ENCODE measurements at regions not wholly inside any gene's neighbourhood (a gene's known extent, or its start where the extent isn't known, plus 50 kb on each side); places are given as distances from the start of the nearest gene placed in this dataset.
A peak's percentile ranks its signal among the peaks of the same experiment; 100 is the strongest.

DNA sequence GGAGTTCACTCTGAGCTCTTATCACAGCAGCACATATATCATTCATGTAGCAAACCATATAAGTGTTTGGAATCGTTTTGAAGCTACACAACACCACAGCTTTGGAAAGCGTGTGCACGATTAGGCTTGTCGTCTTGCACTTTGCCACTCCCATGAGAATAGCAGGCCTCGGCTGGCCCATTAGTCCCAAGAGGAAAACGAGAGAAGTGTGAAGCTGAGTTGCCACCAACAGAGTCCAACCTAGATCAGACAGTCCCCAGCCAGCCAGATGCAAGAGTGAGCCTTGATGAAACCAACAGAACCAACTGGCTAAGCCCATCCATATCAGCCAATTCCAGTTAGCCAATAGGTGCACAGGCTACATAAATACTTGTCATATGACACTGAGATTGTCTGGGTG lies 238.4 kb downstream of the C1orf94 start:
- DNase-seq, result no peak

DNA sequence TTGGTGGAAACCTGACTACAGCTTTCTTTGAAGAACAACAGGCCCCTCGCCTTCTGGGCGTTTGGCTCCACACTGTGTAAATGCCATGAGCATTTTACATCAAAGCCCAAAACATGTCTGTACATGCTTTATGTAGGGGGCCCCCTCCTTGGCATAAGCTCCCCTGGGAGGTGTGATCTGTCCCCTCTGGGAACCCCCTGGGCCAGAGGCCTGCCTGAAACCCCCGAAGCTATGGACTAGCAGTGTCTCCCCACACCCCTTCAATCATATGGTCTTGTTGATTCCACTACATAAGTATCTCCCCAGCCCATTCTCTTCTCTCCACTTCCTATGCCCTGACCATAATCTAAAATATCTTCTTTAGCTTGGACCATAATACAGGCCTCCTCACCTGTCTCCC lies 241.5 kb downstream of the C1orf94 start:
- no peak for DNase-seq

DNA sequence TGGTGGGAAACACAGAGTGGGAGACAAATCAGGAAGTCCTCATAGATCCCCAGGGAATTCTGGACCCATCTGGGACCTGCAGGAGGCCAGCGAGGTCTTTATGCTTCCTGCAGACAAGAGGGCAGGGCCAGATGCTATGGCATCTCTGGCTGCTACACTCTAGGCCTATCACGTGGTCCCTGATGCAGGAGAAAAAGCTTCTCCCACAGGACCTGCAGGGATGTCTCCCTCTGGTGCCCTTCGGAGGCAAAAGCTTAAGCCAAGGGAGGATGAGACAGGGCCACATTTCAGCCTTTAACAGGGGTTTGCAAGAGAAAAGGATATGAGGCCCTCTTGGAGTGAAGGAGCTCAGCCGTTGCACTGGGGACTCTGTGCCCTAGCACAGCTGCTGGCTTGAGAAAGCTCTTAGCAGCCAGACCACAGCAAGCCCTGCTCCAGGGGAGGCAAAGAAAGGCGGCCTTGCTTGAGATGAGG lies 243.0 kb downstream of the C1orf94 start:
- no peak for DNase-seq

DNA sequence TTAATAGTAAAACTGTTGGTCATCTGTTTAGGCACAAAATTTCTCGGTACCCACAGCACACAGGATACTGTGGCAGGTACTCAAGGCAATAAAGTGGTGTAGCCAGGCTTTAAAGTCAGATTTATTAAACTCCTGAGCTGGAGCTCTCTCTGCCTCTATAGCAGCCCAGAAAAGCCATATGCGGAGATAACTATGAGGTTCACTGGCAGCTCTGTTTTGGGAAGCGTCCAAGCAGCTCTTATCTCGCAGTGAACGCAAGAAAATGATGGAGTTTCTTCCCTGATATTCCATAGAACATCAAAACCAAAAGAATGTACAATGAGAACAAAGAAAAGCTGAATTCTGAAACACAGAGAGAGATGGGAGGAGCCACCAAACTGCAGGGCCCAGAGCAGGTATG lies 248.3 kb downstream of the C1orf94 start:
- no peak for DNase-seq

DNA sequence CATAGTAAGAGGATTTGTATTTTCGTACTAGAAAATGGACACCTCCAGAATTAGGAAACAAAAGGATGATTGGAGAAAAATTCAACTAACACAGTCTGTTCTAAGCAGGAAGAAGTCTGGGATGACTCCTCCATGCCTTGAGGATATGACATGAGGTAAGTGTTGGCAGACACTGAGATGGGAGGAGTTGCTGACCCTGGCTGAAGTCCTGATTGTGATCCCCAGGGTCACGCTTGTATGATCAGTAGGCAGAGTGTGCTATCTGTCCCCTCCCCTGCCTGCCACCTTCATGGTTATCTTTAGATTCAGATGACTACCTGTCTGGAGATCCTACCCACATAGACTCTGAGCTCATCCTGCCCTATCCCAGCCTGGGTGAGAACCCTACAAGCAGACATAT lies 249.1 kb downstream of the C1orf94 start:
- DNase-seq, result no peak

DNA sequence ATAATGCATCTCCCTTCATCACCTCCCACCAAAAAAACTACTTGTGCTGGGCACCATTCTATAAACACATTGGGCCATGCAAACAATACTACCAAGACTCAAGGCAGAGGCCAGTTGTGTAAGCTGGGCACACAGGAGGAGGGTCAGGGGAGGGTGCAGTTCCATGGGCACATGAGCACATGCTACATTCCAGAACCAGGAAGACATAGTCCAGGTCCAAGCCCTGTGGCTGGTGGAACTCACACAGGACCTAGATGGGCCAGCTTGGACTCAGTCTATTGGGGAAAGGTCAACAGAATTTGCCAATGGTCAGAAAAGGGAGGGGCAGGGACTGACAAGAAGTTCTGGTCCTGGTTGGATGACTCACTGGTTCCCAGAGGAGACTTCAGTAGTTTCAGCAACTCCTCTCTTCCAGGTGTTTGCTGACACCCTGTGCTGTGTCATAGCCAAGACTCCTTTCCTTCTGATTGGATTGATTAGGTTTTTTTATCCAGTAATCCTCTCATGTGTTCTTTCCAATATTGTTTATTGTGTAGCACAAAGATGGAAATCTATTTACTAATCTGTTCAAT lies 249.7 kb downstream of the C1orf94 start:
- no peak for DNase-seq

DNA sequence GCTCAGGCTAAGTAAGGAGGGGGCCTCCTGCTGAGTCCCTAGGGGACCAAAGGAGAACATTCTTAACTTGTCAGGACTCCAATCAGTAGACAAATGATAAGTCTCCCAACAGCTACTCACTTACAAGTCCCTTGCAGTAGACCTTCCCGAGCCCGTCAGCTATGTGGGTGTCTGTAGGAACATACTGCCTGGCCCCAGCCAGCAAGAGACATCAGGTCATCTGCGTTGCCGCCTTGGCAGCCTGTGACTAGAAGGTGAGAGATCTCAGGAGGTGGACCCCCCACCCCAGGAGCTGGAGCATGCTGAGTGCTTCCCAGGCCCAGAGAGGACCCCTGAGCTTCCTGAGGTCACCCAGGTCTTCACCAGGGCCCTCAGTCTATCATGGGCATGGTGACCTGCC lies 250.5 kb downstream of the C1orf94 start:
- DNase-seq, result no peak

DNA sequence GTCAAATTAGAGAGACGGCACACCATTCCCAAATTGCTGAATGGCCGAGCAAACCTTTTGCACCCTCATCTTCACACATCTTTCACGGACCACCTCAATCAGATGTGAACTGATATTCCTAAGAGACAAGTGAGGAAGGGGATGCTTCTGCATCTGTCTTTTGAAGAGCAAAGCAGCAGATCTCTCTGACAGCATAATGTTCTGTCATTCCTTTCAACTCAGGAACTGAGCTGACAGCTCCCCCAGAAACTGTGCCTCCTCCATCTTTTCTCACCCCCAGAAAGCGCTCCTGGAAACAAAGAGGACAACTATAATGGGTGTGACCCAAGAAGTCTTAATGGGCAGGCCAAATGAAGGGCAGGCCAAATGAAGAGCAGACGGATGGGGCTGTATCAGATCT lies 256.4 kb downstream of the C1orf94 start:
- no peak for DNase-seq

DNA sequence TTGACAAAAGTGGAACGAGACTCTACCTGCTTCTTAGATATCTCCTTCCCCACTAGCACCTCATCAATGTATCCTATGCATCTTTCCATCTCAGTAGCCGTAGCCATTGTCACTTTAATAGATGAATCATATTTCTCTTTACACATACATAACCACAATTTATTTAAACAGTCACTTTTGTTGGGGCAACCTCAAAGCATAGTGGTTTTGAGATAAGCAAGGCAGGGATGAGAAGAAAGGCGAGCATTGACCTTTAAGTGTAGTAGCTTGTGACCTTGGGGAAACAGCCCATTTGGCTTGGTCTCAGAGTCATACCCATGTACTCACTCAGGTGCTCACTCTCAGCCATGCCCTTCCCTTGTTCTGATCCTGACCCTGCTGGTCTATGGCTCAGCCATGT lies 260.1 kb downstream of the C1orf94 start:
- no peak for DNase-seq

DNA sequence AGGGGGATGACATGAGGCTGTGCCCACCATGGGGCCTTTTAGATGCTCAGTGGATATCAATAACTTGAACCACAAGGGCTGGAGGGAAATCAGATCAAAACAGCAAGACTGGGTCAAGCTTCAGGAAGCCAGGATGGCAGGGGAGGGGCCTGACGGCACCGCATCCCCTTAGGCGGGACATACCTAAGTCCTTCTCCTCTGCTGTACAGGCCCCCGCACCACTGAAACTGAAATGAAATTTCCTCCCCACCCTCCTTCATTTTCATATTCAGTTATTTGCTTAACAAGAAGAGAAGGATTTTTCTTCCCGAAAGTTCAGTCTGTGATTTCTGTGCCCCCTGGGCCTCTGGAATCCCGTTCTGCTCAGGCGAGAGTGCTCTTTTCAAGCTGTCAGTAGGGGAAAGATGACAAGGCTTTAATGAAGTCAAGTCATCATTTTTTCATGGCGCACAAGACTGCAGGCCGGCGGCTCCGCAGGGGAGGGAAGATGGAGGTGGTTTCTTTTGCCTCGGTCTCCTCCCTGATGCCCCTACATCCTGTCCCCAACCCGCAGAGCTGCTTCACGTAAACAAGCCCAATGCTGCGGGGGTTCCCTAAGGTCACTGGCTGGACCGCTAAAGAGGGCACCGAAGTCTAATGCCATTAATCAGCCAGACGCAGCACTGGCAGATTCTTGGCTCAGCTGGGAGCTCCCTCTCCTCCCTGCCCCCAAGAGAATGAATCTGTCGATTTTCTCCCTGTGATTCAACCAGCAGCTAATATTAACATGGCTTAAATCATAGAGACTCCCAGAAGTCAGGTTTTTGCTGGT lies 264.8 kb downstream of the C1orf94 start:
- no peak for DNase-seq

DNA sequence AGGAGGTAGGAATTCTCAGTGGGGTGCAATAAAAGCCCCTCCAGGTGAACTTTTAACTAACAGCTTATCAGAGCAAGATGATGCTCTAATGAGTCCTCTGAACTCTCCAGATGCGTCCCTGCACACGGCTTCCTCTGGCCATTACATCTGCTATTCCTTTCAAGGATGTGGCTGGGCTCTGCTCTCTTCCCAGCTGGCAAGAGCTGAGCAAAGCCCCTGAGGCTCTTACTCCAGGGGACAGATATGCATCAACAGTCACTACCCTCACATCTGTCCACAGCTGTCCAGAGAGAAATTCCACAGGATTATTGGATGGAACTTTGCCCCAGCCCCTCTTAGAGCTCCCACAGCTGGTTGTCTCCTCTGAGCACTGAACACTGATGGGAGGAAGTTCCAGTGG lies 267.8 kb downstream of the C1orf94 start:
- no peak for DNase-seq

DNA sequence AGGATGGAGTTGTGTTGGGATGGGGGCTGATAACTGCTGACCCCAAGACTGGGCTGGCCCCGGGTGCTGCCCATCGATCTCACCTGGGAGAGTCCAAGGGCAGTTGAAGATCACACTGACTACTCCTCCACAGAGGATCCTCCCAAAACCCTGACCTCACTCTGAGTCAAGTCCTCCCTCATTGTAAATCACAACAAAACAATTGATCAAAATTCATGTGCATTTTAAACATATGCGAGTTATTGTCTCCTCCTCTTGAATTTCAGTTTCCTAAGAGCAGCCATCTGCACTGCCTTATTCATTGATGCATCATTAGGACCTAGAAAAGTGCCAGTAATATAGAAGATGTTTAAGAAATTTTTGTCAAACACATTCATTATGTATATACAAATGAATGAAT lies 273.6 kb downstream of the C1orf94 start:
- DNase-seq, result no peak

DNA sequence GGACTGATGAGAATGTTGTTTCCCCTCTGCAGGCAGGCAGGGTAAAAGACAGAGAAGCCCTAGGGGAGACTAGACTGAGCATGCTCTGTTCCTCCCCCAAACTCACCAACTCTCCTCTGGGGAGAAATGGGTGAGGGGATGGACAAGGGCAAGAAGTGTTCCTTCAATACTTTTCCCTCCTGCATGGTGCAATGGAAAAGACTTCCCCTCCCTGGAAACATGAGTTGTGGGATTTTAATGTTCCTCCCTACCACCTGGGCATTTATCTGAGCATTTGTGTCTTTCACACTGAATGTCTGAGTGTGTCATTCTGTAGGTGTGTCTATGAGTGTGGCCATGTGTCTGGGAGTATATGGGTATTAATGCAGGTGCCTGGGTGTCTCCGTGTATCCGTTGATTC lies 275.7 kb downstream of the C1orf94 start:
- no peak for DNase-seq

DNA sequence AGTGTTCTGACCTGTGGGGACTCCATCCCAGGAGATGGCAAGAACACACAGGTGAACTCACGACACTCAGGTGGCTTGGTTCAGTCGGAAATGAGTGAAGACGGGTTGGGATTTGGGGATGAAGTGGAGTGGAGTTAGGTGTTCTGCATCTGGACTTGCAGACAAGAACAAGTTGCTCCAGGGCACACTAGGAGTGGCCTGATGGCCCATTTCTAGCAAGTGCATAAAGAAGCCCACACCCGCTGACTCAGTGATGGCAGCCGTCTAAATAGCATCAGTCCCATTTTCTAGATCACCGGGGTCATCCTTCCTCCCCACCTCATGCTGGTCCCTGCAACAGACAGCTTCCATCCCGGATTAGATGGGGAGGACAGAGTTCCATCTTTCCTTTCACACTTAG lies 278.4 kb downstream of the C1orf94 start:
- DNase-seq, result no peak

DNA sequence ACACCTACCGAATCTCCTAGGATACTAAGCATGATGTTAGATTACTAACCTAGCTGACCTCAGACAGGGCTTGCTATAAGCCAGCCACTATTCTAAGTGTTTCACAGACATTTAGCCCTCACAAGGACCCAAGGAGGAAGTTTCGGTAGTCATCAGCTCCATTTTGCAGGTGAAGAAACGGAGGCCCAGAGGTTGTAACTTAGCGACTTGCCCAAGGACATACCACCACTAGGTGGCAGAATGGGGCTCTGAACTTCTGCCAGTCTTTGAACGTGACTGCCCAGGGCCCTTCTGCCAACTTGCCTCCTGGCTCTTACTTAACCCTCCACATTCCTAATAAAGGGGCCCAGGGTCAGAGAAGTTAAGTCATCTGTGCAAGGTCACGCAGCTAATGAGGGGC lies 283.5 kb downstream of the C1orf94 start:
- peak; percentile 33 for DNase-seq

DNA sequence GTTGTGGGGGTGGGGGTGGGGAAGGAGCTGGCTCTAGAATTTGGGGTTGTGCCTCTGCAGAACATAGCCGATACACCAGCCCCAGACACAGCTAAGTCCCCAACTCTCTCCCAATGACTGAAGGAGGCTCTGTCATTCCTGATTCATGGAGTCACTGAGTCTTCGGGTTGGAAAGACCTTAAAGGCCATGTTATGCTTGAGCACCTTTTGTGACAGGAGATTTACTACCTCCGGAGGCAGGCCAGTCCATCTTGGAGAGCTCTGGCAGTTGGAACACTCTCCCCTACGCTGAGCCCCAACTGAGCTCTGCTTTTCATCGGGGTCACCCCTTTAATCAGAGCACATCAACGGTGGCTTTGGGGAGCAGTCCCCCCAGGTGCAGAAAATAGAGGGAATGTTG lies 284.4 kb upstream of the GJB5 start:
- no peak for DNase-seq

DNA sequence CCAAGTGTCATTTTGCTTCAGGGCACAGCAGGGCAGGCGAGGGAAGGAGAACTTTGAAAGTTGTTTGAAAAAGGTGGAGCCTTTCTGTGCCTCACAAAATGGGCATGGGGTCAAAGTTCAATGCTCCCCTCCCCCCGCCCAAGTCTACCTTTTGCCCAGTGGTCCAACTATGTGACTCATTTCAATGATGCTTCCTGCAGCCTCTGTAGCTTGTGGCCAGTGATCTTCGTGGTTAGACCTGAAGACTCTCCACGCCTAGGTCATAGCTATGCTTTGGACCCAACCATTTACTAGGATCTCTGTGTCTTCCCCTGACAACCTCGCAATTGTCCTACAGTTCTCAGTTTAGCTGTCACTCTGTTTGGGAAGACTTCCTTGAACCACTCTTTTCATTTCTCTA lies 280.3 kb upstream of the GJB5 start:
- DNase-seq, result no peak

DNA sequence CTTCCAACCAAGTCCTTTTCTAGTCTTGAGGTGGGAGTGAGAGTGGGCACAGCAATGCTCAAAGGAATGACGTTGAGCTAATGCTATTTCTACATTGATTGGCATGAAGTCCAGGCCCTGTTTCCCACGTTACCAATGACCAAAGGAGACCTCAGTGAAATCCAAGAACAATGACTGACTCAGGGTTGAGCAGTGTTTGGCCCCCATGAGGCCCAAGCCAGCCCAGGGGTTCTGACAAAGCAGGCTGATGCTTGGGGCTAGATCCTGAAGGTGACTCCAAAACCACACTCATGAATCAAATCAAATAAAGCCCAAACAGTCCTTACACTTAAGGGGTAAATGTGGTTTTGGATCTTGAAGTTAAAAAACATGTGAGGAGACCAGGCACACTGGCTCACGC lies 278.5 kb upstream of the GJB5 start:
- no peak for DNase-seq

DNA sequence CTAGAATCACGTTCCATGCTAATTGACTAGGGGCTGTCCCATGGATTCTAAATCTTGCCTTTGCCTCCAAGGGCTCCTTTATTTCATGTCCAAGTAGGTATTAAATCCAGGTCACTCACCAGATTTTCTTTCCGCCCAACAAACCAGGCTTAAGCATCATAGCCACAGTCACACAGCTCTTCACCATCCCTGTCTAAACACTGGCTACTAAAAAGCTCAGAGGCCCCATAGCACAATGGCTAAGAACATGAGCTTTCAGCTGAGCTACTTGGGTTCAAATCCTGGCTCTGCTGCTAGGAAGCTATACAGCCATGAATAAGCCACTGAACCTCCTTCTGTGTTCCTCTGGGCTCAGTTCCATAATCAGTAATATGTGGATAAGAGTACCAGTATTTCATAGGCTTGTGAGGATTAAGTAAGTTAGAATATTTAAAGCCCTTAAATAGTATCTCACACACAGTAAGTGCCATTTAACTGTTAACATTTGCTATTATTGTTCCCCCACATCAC lies 277.2 kb upstream of the GJB5 start:
- no peak for DNase-seq

DNA sequence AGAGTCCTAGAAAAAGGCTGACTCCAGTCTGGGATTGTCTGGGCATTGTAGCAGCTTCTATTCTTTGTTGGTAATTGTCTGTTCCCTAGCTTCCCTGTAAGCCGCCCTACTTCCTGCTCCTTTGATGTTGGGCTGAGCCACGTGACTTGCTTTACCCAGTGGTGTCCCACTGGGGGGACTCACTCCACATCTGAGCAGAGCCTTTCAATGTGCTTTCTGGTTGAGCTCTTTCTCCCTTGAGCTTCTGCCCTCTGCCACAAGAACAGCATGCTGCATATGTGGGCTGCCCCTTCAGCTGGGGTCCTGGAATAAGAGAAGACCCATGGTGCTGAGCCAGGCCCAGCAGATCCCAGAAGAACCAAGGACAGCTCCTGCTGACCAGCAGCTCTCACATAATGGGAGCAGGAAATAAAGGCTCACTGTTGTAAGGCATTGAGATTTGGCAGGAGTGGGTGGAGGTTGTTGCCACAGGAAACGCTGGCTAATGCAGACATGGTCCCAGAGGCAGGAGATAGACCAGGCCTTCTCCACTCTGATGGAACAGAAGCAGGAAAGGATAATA lies 276.3 kb upstream of the GJB5 start:
- DNase-seq, result no peak

DNA sequence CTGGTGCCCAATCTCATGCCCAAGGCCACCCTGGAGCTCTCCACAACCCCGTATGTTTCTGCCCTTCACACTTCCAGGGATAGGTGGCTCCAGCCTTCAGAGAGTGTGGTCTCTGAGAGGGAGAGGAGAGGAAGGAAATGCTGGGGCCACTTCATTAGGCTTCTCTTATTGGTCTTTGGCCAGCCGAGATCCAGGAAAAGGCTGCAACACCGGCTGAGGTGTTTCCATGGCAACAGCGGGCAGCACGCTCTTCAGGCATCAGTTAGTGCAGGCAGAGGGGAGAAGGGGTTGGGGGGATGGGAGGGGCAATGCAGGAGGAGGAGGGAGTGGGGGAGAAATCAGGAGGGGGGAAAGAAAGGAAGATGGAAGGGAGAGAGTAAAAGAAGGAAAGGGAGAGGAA lies 275.1 kb upstream of the GJB5 start:
- DNase-seq, result no peak

DNA sequence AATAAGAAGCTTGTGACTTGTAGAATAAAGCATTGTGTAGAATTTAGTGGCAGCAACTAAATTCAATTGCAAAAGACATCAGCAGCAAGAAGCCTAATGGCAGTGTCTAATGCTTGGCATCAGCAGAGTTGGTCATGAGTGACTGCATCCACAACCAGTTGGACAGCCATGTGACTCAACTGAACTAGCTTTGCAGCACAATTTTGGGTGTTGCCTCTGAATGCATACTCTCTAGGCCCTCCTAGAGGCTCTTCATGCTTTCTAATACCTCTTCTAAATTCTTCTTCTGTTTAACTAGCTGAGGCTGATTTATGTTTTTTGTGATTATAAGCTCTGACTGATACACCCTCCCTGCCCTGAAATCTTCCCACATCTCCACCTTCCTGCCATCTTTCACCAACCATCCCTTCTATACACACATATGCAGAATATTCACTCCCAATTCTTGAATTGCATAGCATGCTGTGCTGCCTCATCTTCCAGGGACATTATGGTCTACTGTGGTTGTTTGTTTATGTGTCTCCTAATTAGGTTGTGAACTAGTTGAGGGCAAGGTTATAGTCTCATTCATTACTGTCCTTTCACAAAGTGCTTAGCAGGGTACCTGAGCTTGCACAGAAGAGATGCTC lies 266.7 kb upstream of the GJB5 start:
- DNase-seq, result no peak

DNA sequence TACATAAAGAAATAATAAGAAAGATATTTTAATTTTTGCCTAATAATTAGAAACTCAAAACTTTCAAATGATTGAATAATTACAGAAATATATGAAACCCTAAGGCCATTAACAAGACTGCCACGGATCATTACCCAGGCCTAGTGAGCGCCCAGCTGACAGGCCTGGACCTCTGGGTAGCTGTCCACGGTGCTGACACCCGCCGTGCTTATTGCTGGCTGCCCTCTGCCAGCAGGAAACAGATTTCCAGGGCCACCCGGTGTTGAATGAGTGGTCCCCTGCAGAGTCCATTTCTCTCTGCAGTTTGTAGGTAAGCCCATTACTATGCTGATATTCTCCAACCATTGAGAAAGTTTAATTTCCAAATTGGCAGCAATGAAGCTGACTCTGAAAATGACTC lies 254.4 kb upstream of the GJB5 start:
- DNase-seq, result no peak

DNA sequence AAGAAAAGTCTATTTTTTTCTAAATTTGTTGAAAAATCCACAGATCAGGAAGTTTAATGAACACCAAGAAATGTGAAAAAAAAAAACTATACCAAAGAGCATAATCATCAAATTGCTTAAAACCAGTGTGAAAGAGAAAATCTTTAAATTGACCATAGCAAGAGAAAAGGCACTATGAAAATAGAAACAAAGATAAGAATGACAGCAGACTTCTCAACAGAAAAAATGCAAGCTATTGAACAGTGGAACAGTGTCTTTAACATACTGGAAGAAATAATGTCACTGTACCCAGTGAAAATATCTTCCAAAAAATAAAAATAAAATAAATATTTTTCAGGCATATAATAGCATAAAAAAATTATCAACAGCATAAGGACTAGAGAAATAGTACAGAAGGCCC lies 243.0 kb upstream of the GJB5 start:
- no peak for DNase-seq

Measured in stimulated activated CD4-positive, alpha-beta T cell treated with anti-CD3 and anti-CD28 coated beads, Interleukin-12 subunit alpha, Interleukin-12 subunit beta, amount 100 ng/mL, for 4 hours (primary cell).